ENCODE measurements at regions not wholly inside any gene's neighbourhood (a gene's known extent, or its start where the extent isn't known, plus 50 kb on each side); places are given as distances from the start of the nearest gene placed in this dataset.
"Not testable (repeated sequence)": the region's sequence is repeated elsewhere in the genome, so short reads cannot be mapped to it uniquely, and the experiment has no call there.

- no peak for TF ChIP-seq CTCF (IDR thresholded peaks at IDR 0.05; ENCODE audit: low read depth, low read length, missing control alignments)
- no peak overlapping the region for H3K4me3 ChIP-seq (ENCODE audit: low read depth, low read length)
- no peak for DNase-seq (ENCODE audit: low read depth)
These were observed 312.0 kb upstream of the FGF13 start for GRCh38 chrX:139023531-139023930.

- no peak for TF ChIP-seq CTCF (IDR thresholded peaks at IDR 0.05; ENCODE audit: low read depth, low read length, missing control alignments)
- H3K4me3 ChIP-seq (ENCODE audit: low read depth, low read length) = no peak overlapping the region
- DNase-seq (ENCODE audit: low read depth) = no peak
These were observed 309.3 kb upstream of the FGF13 start for GRCh38 chrX:139020801-139021200.

- DNase-seq (ENCODE audit: low read depth) = no peak
- no peak for TF ChIP-seq CTCF (IDR thresholded peaks at IDR 0.05; ENCODE audit: low read depth, low read length, missing control alignments)
- no peak overlapping the region for H3K4me3 ChIP-seq (ENCODE audit: low read depth, low read length)
These were observed 306.9 kb upstream of the FGF13 start for GRCh38 chrX:139018436-139018835.

GRCh38 chrX:139015627-139016026 is 304.1 kb upstream of the FGF13 start:
- TF ChIP-seq CTCF (IDR thresholded peaks at IDR 0.05; ENCODE audit: low read depth, low read length, missing control alignments) = no peak
- DNase-seq (ENCODE audit: low read depth) = no peak
- H3K4me3 ChIP-seq (ENCODE audit: low read depth, low read length) = no peak overlapping the region

- no peak overlapping the region for H3K4me3 ChIP-seq (ENCODE audit: low read depth, low read length)
- no peak for DNase-seq (ENCODE audit: low read depth)
- no peak for TF ChIP-seq CTCF (IDR thresholded peaks at IDR 0.05; ENCODE audit: low read depth, low read length, missing control alignments)
These were observed 296.7 kb upstream of the FGF13 start for GRCh38 chrX:139008185-139008584.

GRCh38 chrX:139003856-139004527 is 292.5 kb upstream of the FGF13 start:
- H3K4me3 ChIP-seq (ENCODE audit: low read depth, low read length); DNase-seq (ENCODE audit: low read depth): not testable (repeated sequence)

- no peak for DNase-seq (ENCODE audit: low read depth)
- no peak for TF ChIP-seq CTCF (IDR thresholded peaks at IDR 0.05; ENCODE audit: low read depth, low read length, missing control alignments)
These were observed 290.8 kb upstream of the FGF13 start for GRCh38 chrX:139002319-139002718.

More at GRCh38 chrX:139002319-139002718, 290.8 kb upstream of the FGF13 start:
- H3K4me3 ChIP-seq (ENCODE audit: low read depth, low read length) = no peak overlapping the region
